GM23338 (cell line): ENCODE measurements at regions not wholly inside any gene's neighbourhood (a gene's known extent, or its start where the extent isn't known, plus 50 kb on each side); places are given as distances from the start of the nearest gene placed in this dataset.

ENCODE experiments used
- ATAC-seq: fragments of 200-7000 bp; cut with Tn5 transposase; 3 replicates; pipeline ENCODE4 v1.9.1; 2020
- DNase-seq: peaks from one replicate; pipeline ENCODE4 v3.0.0-alpha.2; 2015; ENCODE audit warnings: low spot score
- H2AFZ ChIP-seq: fragments of 200-600 bp; sonication (generic); 2 replicates; pipeline ENCODE4 v1.8.0; 2016; ENCODE audit warnings: antibody characterized with exemption, mild to moderate bottlenecking, moderate library complexity
- H3F3A ChIP-seq: fragments of 200-600 bp; sonication (generic); replicated peaks from 2 replicates; pipeline ENCODE4 v1.8.0; 2017; ENCODE audit warnings: antibody characterized with exemption, mixed run types, low read depth
- H3K27ac ChIP-seq: fragments of 200-600 bp; sonication (generic); 2 replicates; pipeline ENCODE4 v1.6.1; 2016; ENCODE audit warnings: low read depth
- H3K27me3 ChIP-seq: fragments of 200-600 bp; sonication (generic); 2 replicates; pipeline ENCODE4 v1.8.0; 2016; ENCODE audit warnings: mild to moderate bottlenecking, mixed run types, moderate library complexity; ENCODE audit not compliant: insufficient read depth
- H3K36me3 ChIP-seq: fragments of 200-600 bp; sonication (generic); 2 replicates; pipeline ENCODE4 v1.8.0; 2016; ENCODE audit warnings: mild to moderate bottlenecking; ENCODE audit not compliant: insufficient read depth
- H3K4me1 ChIP-seq: fragments of 200-600 bp; sonication (generic); 2 replicates; pipeline ENCODE4 v1.8.0; 2016; ENCODE audit warnings: mild to moderate bottlenecking, moderate library complexity; ENCODE audit not compliant: insufficient read depth
- H3K4me2 ChIP-seq: fragments of 200-600 bp; sonication (generic); 2 replicates; pipeline ENCODE4 v1.7.1; 2017; ENCODE audit warnings: mixed run types
- H3K4me3 ChIP-seq: fragments of 200-600 bp; sonication (generic); 2 replicates; pipeline ENCODE4 v1.6.1; 2016; ENCODE audit warnings: mixed run types
- H3K79me2 ChIP-seq: fragments of 200-600 bp; sonication (generic); replicated peaks from 2 replicates; pipeline ENCODE4 v1.8.0; 2017; ENCODE audit warnings: mild to moderate bottlenecking; ENCODE audit not compliant: insufficient read depth
- H3K9me2 ChIP-seq: fragments of 200-600 bp; sonication (generic); 2 replicates; pipeline ENCODE4 v1.8.0; 2017; ENCODE audit not compliant: insufficient read depth
- H4K20me1 ChIP-seq: fragments of 200-600 bp; sonication (generic); replicated peaks from 2 replicates; pipeline ENCODE4 v1.8.0; 2017; ENCODE audit warnings: mild to moderate bottlenecking; ENCODE audit not compliant: insufficient read depth
- H3K27ac Mint-ChIP-seq: 2 replicates; pipeline ENCODE4 v1.8.0; 2020; ENCODE audit warnings: inconsistent platforms, mild to moderate bottlenecking, moderate library complexity, mixed read lengths
- H3K27me3 Mint-ChIP-seq: 3 replicates; pipeline ENCODE4 v1.8.0; 2022; ENCODE audit warnings: low read depth, mild to moderate bottlenecking, moderate library complexity, mixed read lengths, inconsistent platforms; ENCODE audit not compliant: insufficient read depth, poor library complexity
- H3K36me3 Mint-ChIP-seq: 3 replicates; pipeline ENCODE4 v1.8.0; 2021; ENCODE audit warnings: low read depth, mild to moderate bottlenecking, inconsistent platforms, moderate library complexity, mixed read lengths
- H3K4me1 Mint-ChIP-seq: 3 replicates; pipeline ENCODE4 v1.8.0; 2020; ENCODE audit warnings: mild to moderate bottlenecking, inconsistent platforms, mixed read lengths
- H3K4me3 Mint-ChIP-seq: 3 replicates; pipeline ENCODE4 v1.8.0; 2021; ENCODE audit warnings: moderate library complexity, mild to moderate bottlenecking, inconsistent platforms, mixed read lengths
- H3K9me3 Mint-ChIP-seq: 3 replicates; pipeline ENCODE4 v1.8.0; 2020; ENCODE audit warnings: moderate library complexity, mild to moderate bottlenecking, inconsistent platforms, mixed read lengths
- CREB1 ChIP-seq: fragments of 250-450 bp; sonication (Bioruptor Pico); IDR thresholded peaks from 2 replicates; pipeline ENCODE4 v1.5.0; 2020; ENCODE audit warnings: low read depth, mild to moderate bottlenecking, moderate library complexity
- EZH2 ChIP-seq: fragments of 200-600 bp; sonication (generic); IDR thresholded peaks from one replicate; pipeline ENCODE4 v1.8.0; 2017; ENCODE audit warnings: antibody characterized with exemption, mild to moderate bottlenecking, low read depth; ENCODE audit not compliant: unreplicated experiment
- EZH2phosphoT487 ChIP-seq: fragments of 200-600 bp; sonication (generic); IDR thresholded peaks from one replicate; pipeline ENCODE4 v1.8.1; 2018; ENCODE audit warnings: antibody characterized with exemption; ENCODE audit not compliant: unreplicated experiment
- JUNB ChIP-seq: IDR thresholded peaks from one replicate; pipeline ENCODE4 v1.6.1; 2016; ENCODE audit warnings: antibody characterized with exemption; ENCODE audit not compliant: unreplicated experiment
- NANOG ChIP-seq: IDR thresholded peaks from 2 replicates; pipeline ENCODE4 v1.6.1; 2016; ENCODE audit warnings: antibody characterized with exemption, borderline replicate concordance
- POLR2AphosphoS5 ChIP-seq: IDR thresholded peaks from 2 replicates; pipeline ENCODE4 v1.6.1; 2016; ENCODE audit warnings: antibody characterized with exemption, low read depth
- REST ChIP-seq: IDR thresholded peaks from one replicate; pipeline ENCODE4 v1.6.1; 2018; ENCODE audit warnings: antibody characterized with exemption; ENCODE audit not compliant: unreplicated experiment
- STAT1 ChIP-seq: IDR thresholded peaks from one replicate; pipeline ENCODE4 v1.6.1; 2016; ENCODE audit warnings: antibody characterized with exemption; ENCODE audit not compliant: unreplicated experiment
- ZNF114 ChIP-seq: fragments of 250-450 bp; sonication (Bioruptor Pico); IDR thresholded peaks from 2 replicates; pipeline ENCODE4 v1.5.0; 2020; ENCODE audit warnings: mild to moderate bottlenecking, moderate library complexity
- ZNF331 ChIP-seq: fragments of 250-450 bp; sonication (Bioruptor Pico); IDR thresholded peaks from 2 replicates; pipeline ENCODE4 v1.5.0; 2020; ENCODE audit warnings: low read depth, mild to moderate bottlenecking, moderate library complexity
- TF ChIP-seq, protein P1 (sequence below), 2 experiments: fragments of 200-600 bp in 1 of 2; sonication (generic) in 1 of 2; conservative IDR thresholded peaks; 2 replicates each; pipeline versions ENCODE4 v1.5.1 to v1.6.1; 2016 to 2017; ENCODE audit warnings: antibody characterized with exemption in 2 of 2, low read depth in 2 of 2, mild to moderate bottlenecking in 2 of 2, moderate library complexity in 1 of 2

- Histone ChIP-seq H3K4me1 (no peaks in the 10 kb centered on the region), H3K27me3 (no peaks in the 10 kb centered on the region), H3K4me3 (no peak overlapping the region), H3K4me2 (no peak overlapping the region), H3K9me2 (no peaks in the 10 kb centered on the region), H3K79me2 (no peaks in the 10 kb centered on the region), H3K27ac (no peak overlapping the region), H4K20me1 (no peaks in the 10 kb centered on the region), H3F3A (no peaks in the 10 kb centered on the region), H2AFZ (peak overlapping the region; percentile 78; the same call in 1 of the 2 replicates), H3K36me3 (no peaks in the 10 kb centered on the region)
- Mint-ChIP-seq H3K27me3 (no peaks in the 10 kb centered on the region), H3K36me3 (peaks cover 4% of the 10 kb centered on the region; the same call in 1 of the 3 replicates), H3K4me1 (no peaks in the 10 kb centered on the region), H3K27ac (no peak overlapping the region), H3K9me3 (peaks cover 10% of the 10 kb centered on the region; the same call in 2 of the 3 replicates), H3K4me3 (no peak overlapping the region)
- ATAC-seq (no peak), DNase-seq (no peak)
- TF ChIP-seq REST, result no peak
- TF ChIP-seq POLR2AphosphoS5, result no peak
- no peak for TF ChIP-seq ZNF114
- TF ChIP-seq ZNF331 (CRISPR knock-in tag), result no peak
Observed at GRCh38 chr4:32672359-32672758, 1952.2 kb downstream of the PCDH7 start.

GRCh38 chr4:32680946-32681345 lies 1960.8 kb downstream of the PCDH7 start:
- no peaks in the 10 kb centered on the region for H3K27me3 ChIP-seq
- no peak overlapping the region for H3K27ac ChIP-seq
- H4K20me1 ChIP-seq, result no peaks in the 10 kb centered on the region
- Mint-ChIP-seq H3K4me3 (no peak overlapping the region), H3K27ac (no peak overlapping the region), H3K9me3 (peaks cover 4% of the 10 kb centered on the region; the same call in 2 of the 3 replicates), H3K36me3 (peaks cover 4% of the 10 kb centered on the region; the same call in 2 of the 3 replicates), H3K27me3 (peaks cover 2% of the 10 kb centered on the region), H3K4me1 (peaks cover 20% of the 10 kb centered on the region; the same call in 2 of the 3 replicates)
- no peaks in the 10 kb centered on the region for H3K36me3 ChIP-seq
- ATAC-seq (no peak), DNase-seq (no peak)
- no peak overlapping the region for H2AFZ ChIP-seq
- no peak overlapping the region for H3K4me3 ChIP-seq
- no peaks in the 10 kb centered on the region for H3F3A ChIP-seq
- H3K9me2 ChIP-seq, result no peaks in the 10 kb centered on the region
- H3K79me2 ChIP-seq, result no peaks in the 10 kb centered on the region
- no peak overlapping the region for H3K4me2 ChIP-seq
- peaks cover 27% of the 10 kb centered on the region for H3K4me1 ChIP-seq
- TF ChIP-seq ZNF114 (no peak), EZH2phosphoT487 (no peak), STAT1 (no peak), POLR2AphosphoS5 (no peak), REST (no peak), CREB1 (no peak), EZH2 (no peak), JUNB (no peak), NANOG (no peak)
- TF ChIP-seq, protein P1, sequence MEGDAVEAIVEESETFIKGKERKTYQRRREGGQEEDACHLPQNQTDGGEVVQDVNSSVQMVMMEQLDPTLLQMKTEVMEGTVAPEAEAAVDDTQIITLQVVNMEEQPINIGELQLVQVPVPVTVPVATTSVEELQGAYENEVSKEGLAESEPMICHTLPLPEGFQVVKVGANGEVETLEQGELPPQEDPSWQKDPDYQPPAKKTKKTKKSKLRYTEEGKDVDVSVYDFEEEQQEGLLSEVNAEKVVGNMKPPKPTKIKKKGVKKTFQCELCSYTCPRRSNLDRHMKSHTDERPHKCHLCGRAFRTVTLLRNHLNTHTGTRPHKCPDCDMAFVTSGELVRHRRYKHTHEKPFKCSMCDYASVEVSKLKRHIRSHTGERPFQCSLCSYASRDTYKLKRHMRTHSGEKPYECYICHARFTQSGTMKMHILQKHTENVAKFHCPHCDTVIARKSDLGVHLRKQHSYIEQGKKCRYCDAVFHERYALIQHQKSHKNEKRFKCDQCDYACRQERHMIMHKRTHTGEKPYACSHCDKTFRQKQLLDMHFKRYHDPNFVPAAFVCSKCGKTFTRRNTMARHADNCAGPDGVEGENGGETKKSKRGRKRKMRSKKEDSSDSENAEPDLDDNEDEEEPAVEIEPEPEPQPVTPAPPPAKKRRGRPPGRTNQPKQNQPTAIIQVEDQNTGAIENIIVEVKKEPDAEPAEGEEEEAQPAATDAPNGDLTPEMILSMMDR (conservative IDR thresholded peaks at IDR 0.05; ENCODE audit: low read depth in 2 of 2), result no peak
